GM12878 (cell line): ENCODE measurements at regions not wholly inside any gene's neighbourhood (a gene's known extent, or its start where the extent isn't known, plus 50 kb on each side); places are given as distances from the start of the nearest gene placed in this dataset.

ENCODE experiments used
- ATAC-seq: fragments of 200-7000 bp; cut with Tn5 transposase; 3 replicates; pipeline ENCODE4 v1.9.1; 2020; ENCODE audit warnings: mild to moderate bottlenecking, moderate library complexity
- BruUV-seq: library from RNA; stranded (reverse); fragments of 400-500 nt; replicated peaks from 2 replicates; lab custom pipeline; 2021; lab: Mats Ljungman, UMichigan
- CTCF ChIA-PET: fragments of 300-600 bp; sonication (Branson Sonifier 250); formaldehyde crosslinking; extraction: SDS; loops from one replicate; lab custom pipeline; 2021; ENCODE audit warnings: inconsistent platforms; lab: Yijun Ruan, JAX
- POLR2A ChIA-PET: fragments of 350-600 bp; formaldehyde crosslinking; extraction: SDS; loops from one replicate; lab custom pipeline; 2021; ENCODE audit warnings: inconsistent platforms; lab: Charles Lee
- RAD21 ChIA-PET: fragments of 300-600 bp; sonication (Branson Sonifier 250); formaldehyde crosslinking; loops from one replicate; lab custom pipeline; 2023; ENCODE audit warnings: antibody characterized with exemption; ENCODE audit not compliant: unreplicated experiment; lab: Charles Lee
- SMC1A ChIA-PET: fragments of 300-600 bp; sonication (Branson Sonifier 250); formaldehyde crosslinking; loops from one replicate; lab custom pipeline; 2023; ENCODE audit not compliant: unreplicated experiment, uncharacterized antibody; lab: Charles Lee
- DNase-seq: peaks from one replicate; pipeline ENCODE4 v3.0.0-alpha.2; 2011; ENCODE audit warnings: low read depth, low spot score
- FAIRE-seq: peaks from 3 replicates; lab custom pipeline; 2011; peaks lifted over from hg19 to GRCh38; lab: Jason Lieb, UNC
- H2AFZ ChIP-seq: 2 replicates; pipeline ENCODE4 v1.6.0; 2011; ENCODE audit warnings: low read depth, low read length, control low read depth; ENCODE audit not compliant: control insufficient read depth
- H3K27ac ChIP-seq: 2 replicates; pipeline ENCODE4 v1.5.1; 2011; ENCODE audit warnings: control low read depth; ENCODE audit not compliant: control insufficient read depth, insufficient read depth
- H3K27me3 ChIP-seq, 2 experiments: replicated peaks in 1 of 2; 2 replicates each; pipeline versions ENCODE4 v1.6.0 to v1.6.1; 2011; ENCODE audit warnings: low read length in 1 of 2; ENCODE audit not compliant: control insufficient read depth in 2 of 2, insufficient read depth in 2 of 2
- H3K36me3 ChIP-seq, 2 experiments: 2 replicates each; pipeline ENCODE4 v1.5.1; 2011; ENCODE audit warnings: low read length in 1 of 2; ENCODE audit not compliant: control insufficient read depth in 2 of 2, insufficient read depth in 2 of 2
- H3K4me1 ChIP-seq: 2 replicates; pipeline ENCODE4 v1.6.1; 2011; ENCODE audit warnings: mild to moderate bottlenecking, low read length, moderate library complexity, mixed read lengths; ENCODE audit not compliant: control insufficient read depth, insufficient read depth
- H3K4me2 ChIP-seq: 2 replicates; pipeline ENCODE4 v1.6.0; 2011; ENCODE audit warnings: control low read depth; ENCODE audit not compliant: control insufficient read depth, insufficient read depth
- H3K4me3 ChIP-seq: fragments of 200-600 bp; sonication (generic); 2 replicates; pipeline ENCODE4 v1.5.1; 2016
- H3K79me2 ChIP-seq: 2 replicates; pipeline ENCODE4 v1.6.0; 2011; ENCODE audit warnings: low read length; ENCODE audit not compliant: control insufficient read depth, insufficient read depth
- H3K9ac ChIP-seq: 2 replicates; pipeline ENCODE4 v1.8.0; 2011; ENCODE audit warnings: low read length, control low read depth, mixed read lengths; ENCODE audit not compliant: control insufficient read depth, insufficient read depth
- H3K9me3 ChIP-seq: replicated peaks from 3 replicates; pipeline ENCODE4 v1.5.1; 2011; ENCODE audit warnings: mild to moderate bottlenecking, low read length; ENCODE audit not compliant: control insufficient read depth, insufficient read depth
- H4K20me1 ChIP-seq: 2 replicates; pipeline ENCODE4 v1.6.0; 2011; ENCODE audit not compliant: control insufficient read depth, insufficient read depth
- ASH2L ChIP-seq: fragments of 300-600, 200-600 bp; sonication (generic); IDR thresholded peaks from 2 replicates; pipeline ENCODE4 v1.6.1; 2017; ENCODE audit warnings: low read depth, mild to moderate bottlenecking, borderline replicate concordance
- CBFB ChIP-seq: IDR thresholded peaks from 2 replicates; pipeline ENCODE4 v1.6.1; 2016; ENCODE audit warnings: antibody characterized with exemption, low read depth
- EP300 ChIP-seq, 2 experiments: fragments of 150-350 bp in 1 of 2; IDR thresholded peaks; 2 replicates each; pipeline ENCODE4 v1.6.1; 2011 to 2012; ENCODE audit warnings: low read depth in 2 of 2, low read length in 2 of 2, borderline replicate concordance in 1 of 2, improper control_type of control experiment in 1 of 2, inconsistent platforms in 1 of 2; ENCODE audit not compliant: control insufficient read depth in 1 of 2
- JUND ChIP-seq: IDR thresholded peaks from 2 replicates; pipeline ENCODE4 v1.6.1; 2012; ENCODE audit warnings: low read depth, mild to moderate bottlenecking, low read length, improper control_type of control experiment, moderate library complexity
- MEF2A ChIP-seq: IDR thresholded peaks from 2 replicates; pipeline ENCODE4 v1.6.1; 2011; ENCODE audit warnings: low read depth, mild to moderate bottlenecking, low read length, moderate library complexity; ENCODE audit not compliant: insufficient read depth
- NFIC ChIP-seq: IDR thresholded peaks from 2 replicates; pipeline ENCODE4 v1.6.1; 2012; ENCODE audit warnings: low read depth, mild to moderate bottlenecking, inconsistent platforms, low read length, moderate library complexity
- PML ChIP-seq: IDR thresholded peaks from 2 replicates; pipeline ENCODE4 v1.6.1; 2012; ENCODE audit warnings: low read length, inconsistent platforms
- PRDM15 ChIP-seq: fragments of 450-650 bp; formaldehyde crosslinking; IDR thresholded peaks from 2 replicates; pipeline ENCODE4 v1.4.0; 2020; ENCODE audit warnings: mild to moderate bottlenecking, moderate library complexity
- SKIL ChIP-seq: fragments of 450-650 bp; IDR thresholded peaks from 2 replicates; pipeline ENCODE4 v1.6.1; 2017; ENCODE audit warnings: mild to moderate bottlenecking, low read depth, inconsistent platforms; ENCODE audit not compliant: poor library complexity, severe bottlenecking
- TCF12 ChIP-seq: IDR thresholded peaks from 2 replicates; pipeline ENCODE4 v1.6.1; 2011; ENCODE audit warnings: low read depth, mild to moderate bottlenecking, low read length
- ZNF274 ChIP-seq: IDR thresholded peaks from one replicate; pipeline ENCODE4 v1.8.0; 2011; ENCODE audit not compliant: insufficient read length, insufficient read depth
- WGBS: methylation state at CpG from one replicate; pipeline ENCODE4 v1.1.6; 2016; ENCODE audit warnings: low lambda C conversion rate; ENCODE audit not compliant: insufficient replicate concordance, insufficient coverage; ENCODE audit errors: missing lambda C conversion rate; 5-methylcytosine and 5-hydroxymethylcytosine counted together
- in situ Hi-C: fragments of 300-500 bp; cut with MboI; formaldehyde crosslinking; loops from 9 replicates; pipeline ENCODE4 v1.14.3; 2018; ENCODE audit warnings: mixed read lengths
- intact Hi-C: fragments of 100-400 bp; cut with micrococcal nuclease; formaldehyde crosslinking; loops from one replicate; pipeline ENCODE4 v1.14.2; 2022; ENCODE audit not compliant: unreplicated experiment

GRCh38 chr6:144649085-144649484 is 363.9 kb downstream of the UTRN start:
- Histone ChIP-seq H4K20me1 (no peaks in the 10 kb centered on the region), H3K27me3 (no peaks in the 10 kb centered on the region), H3K9me3 (no peaks in the 10 kb centered on the region; the same call in 2 of the 3 replicates), H3K4me3 (no peak overlapping the region), H3K79me2 (no peaks in the 10 kb centered on the region), H3K4me2 (no peak overlapping the region), H3K9ac (no peak overlapping the region), H2AFZ (no peak overlapping the region), H3K36me3 (no peaks in the 10 kb centered on the region), H3K4me1 (peaks cover 5% of the 10 kb centered on the region; the same call in 1 of the 2 replicates), H3K27ac (no peak overlapping the region)
- FAIRE-seq (no peak), DNase-seq (no peak), ATAC-seq (no peak)
- ChIA-PET POLR2A (no interaction called here), SMC1A (interaction anchor here (0.6 to 4.5 kb wide), 4 partner anchors 66 to 130 kb away, joined by 3 to 28 read pairs (median 4); no protein-coding TSS in a partner anchor), RAD21 (interaction anchor here (2.5 to 3.4 kb wide), 2 partner anchors 65 to 129 kb away, joined by 6 to 27 read pairs; no protein-coding TSS in a partner anchor), CTCF (interaction anchor here (0.9 to 4.7 kb wide), 4 partner anchors 10 to 129 kb away, joined by 3 to 48 read pairs (median 4); no protein-coding TSS in a partner anchor)
- TF ChIP-seq CBFB (no peak), NFIC (no peak)
- 68% methylated on average over 2 of the region's 2 CpGs for WGBS
- in situ Hi-C loops (no loop called here), intact Hi-C loops (no loop called here)
- BruUV-seq, result no TSS peak

GRCh38 chr6:144651234-144651633 is 366.1 kb downstream of the UTRN start:
- FAIRE-seq (no peak), ATAC-seq (no peak), DNase-seq (no peak)
- in situ Hi-C loops, result no loop called here
- H3K9me3 ChIP-seq, result no peaks in the 10 kb centered on the region; the same call in 2 of the 3 replicates
- H3K36me3 ChIP-seq, result no peaks in the 10 kb centered on the region
- intact Hi-C loops, result loop anchor here (5.0 kb wide), 1 partner anchor 64 kb away; no protein-coding TSS in a partner anchor
- H2AFZ ChIP-seq, result no peak overlapping the region
- no peak overlapping the region for H3K27ac ChIP-seq
- H3K4me3 ChIP-seq, result no peak overlapping the region
- BruUV-seq, result no TSS peak
- no peaks in the 10 kb centered on the region for H4K20me1 ChIP-seq
- ChIA-PET CTCF (no interaction called here), SMC1A (interaction anchor here (2.1 to 4.5 kb wide), 2 partner anchors 127 to 128 kb away, joined by 6 to 28 read pairs; no protein-coding TSS in a partner anchor), RAD21 (interaction anchor here (1.0 kb wide), 1 partner anchor 66 kb away, joined by 3 read pairs; no protein-coding TSS in a partner anchor), POLR2A (no interaction called here)
- no peak overlapping the region for H3K9ac ChIP-seq
- H3K4me1 ChIP-seq, result peaks cover 8% of the 10 kb centered on the region
- no peaks in the 10 kb centered on the region for H3K27me3 ChIP-seq
- no peaks in the 10 kb centered on the region; the same call in 1 of the 2 replicates for H3K79me2 ChIP-seq
- WGBS, result 95% methylated on average over 3 of the region's 3 CpGs
- no peak overlapping the region for H3K4me2 ChIP-seq
- no peak for TF ChIP-seq PML
- no peak for TF ChIP-seq SKIL
- TF ChIP-seq ASH2L, result no peak
- TF ChIP-seq ZNF274, result no peak
- TF ChIP-seq MEF2A, result no peak
- no peak for TF ChIP-seq JUND
- TF ChIP-seq EP300 (IDR thresholded peaks at IDR 0.05; ENCODE audit: borderline replicate concordance in 1 of 2, control insufficient read depth in 1 of 2, low read depth in 2 of 2, low read length in 2 of 2), result no peak
- TF ChIP-seq PRDM15 (CRISPR knock-in tag), result no peak
- no peak for TF ChIP-seq TCF12
